H1 (cell line): ENCODE measurements at regions not wholly inside any gene's neighbourhood (a gene's known extent, or its start where the extent isn't known, plus 50 kb on each side); places are given as distances from the start of the nearest gene placed in this dataset.

ENCODE experiments used
- BCL11A ChIP-seq, 2 experiments: IDR thresholded peaks; one replicate each; pipeline ENCODE4 v1.6.1; 2011; ENCODE audit warnings: low read depth in 2 of 2, low read length in 2 of 2, mild to moderate bottlenecking in 2 of 2
- CHD1 ChIP-seq: IDR thresholded peaks from 2 replicates; pipeline ENCODE4 v1.6.1; 2012; ENCODE audit warnings: low read depth, low read length, improper control_type of control experiment
- CHD7 ChIP-seq: fragments of 300-600 bp; sonication (generic); IDR thresholded peaks from 2 replicates; pipeline ENCODE4 v1.7.1; 2012; ENCODE audit warnings: low read length, moderate library complexity, mild to moderate bottlenecking, inconsistent platforms; ENCODE audit not compliant: insufficient replicate concordance
- FOSL1 ChIP-seq: IDR thresholded peaks from 2 replicates; pipeline ENCODE4 v1.6.1; 2011; ENCODE audit warnings: mild to moderate bottlenecking, low read depth, low read length, moderate library complexity; ENCODE audit not compliant: insufficient read depth
- GTF2F1 ChIP-seq: IDR thresholded peaks from 2 replicates; pipeline ENCODE4 v1.6.1; 2012; ENCODE audit warnings: low read depth, low read length, improper control_type of control experiment, borderline replicate concordance
- HDAC6 ChIP-seq: IDR thresholded peaks from one replicate; pipeline ENCODE4 v1.7.1; 2012; ENCODE audit warnings: low read depth, mild to moderate bottlenecking, inconsistent platforms, low read length, moderate library complexity
- JUN ChIP-seq: IDR thresholded peaks from 2 replicates; pipeline ENCODE4 v1.6.1; 2011; ENCODE audit warnings: low read depth, mild to moderate bottlenecking, improper control_type of control experiment, low read length
- RXRA ChIP-seq: IDR thresholded peaks from 2 replicates; pipeline ENCODE4 v1.6.1; 2011; ENCODE audit warnings: low read depth, mild to moderate bottlenecking, low read length, moderate library complexity; ENCODE audit not compliant: insufficient read depth
- SUZ12 ChIP-seq: fragments of 200-600 bp; sonication (generic); IDR thresholded peaks from 2 replicates; pipeline ENCODE4 v1.6.1; 2012; ENCODE audit warnings: mild to moderate bottlenecking, inconsistent platforms, low read length, moderate library complexity, mixed read lengths
- TAF7 ChIP-seq: optimal IDR thresholded peaks from 2 replicates; pipeline ENCODE3; 2011; ENCODE audit warnings: low read depth, mild to moderate bottlenecking, inconsistent platforms, low read length, moderate library complexity, borderline replicate concordance
- YY1 ChIP-seq: IDR thresholded peaks from 2 replicates; pipeline ENCODE4 v1.6.1; 2011; ENCODE audit warnings: low read depth, mild to moderate bottlenecking, low read length

GRCh38 chr20:1835186-1836035, 59.8 kb upstream of the SIRPA start (continued):
- TF ChIP-seq CHD7 (no peak), HDAC6 (no peak), BCL11A (IDR thresholded peaks at IDR 0.05; ENCODE audit: low read depth in 2 of 2, low read length in 2 of 2) (no peak), SUZ12 (no peak), GTF2F1 (no peak), YY1 (no peak), TAF7 (no peak), RXRA (no peak), CHD1 (no peak), JUN (no peak), FOSL1 (no peak)
